ENCODE measurements at regions not wholly inside any gene's neighbourhood (a gene's known extent, or its start where the extent isn't known, plus 50 kb on each side); places are given as distances from the start of the nearest gene placed in this dataset.
A peak's percentile ranks its signal among the peaks of the same experiment; 100 is the strongest.

- no peak for DNase-seq (ENCODE audit: low read depth in 2 of 2)
These were observed 65.9 kb upstream of the MEOX2 start for GRCh38 chr7:15752377-15752776.

- peak; percentile 75 to 83 for DNase-seq (ENCODE audit: low read depth in 2 of 2)
These were observed 64.8 kb upstream of the MEOX2 start for GRCh38 chr7:15751191-15751701.

DNA sequence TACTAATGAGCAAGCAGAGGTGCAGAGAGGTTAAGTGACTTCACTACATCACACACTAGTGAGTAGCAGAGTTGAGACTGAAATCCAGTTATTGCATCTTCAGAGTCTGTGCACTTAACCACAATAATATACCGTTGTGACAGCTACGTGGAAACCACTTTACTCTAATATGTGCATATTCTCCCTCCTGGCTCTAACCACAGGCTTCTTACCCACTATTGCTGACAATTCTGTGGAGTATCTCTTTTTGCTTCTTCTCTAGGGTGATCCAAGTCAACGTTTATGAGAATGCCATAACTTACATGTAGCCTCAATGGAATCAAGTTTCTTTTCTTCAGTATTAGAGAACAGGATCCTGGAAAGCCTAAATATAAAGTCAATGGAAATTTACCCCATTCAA lies 64.2 kb upstream of the MEOX2 start:
- DNase-seq (ENCODE audit: low read depth in 2 of 2) = no peak

DNA sequence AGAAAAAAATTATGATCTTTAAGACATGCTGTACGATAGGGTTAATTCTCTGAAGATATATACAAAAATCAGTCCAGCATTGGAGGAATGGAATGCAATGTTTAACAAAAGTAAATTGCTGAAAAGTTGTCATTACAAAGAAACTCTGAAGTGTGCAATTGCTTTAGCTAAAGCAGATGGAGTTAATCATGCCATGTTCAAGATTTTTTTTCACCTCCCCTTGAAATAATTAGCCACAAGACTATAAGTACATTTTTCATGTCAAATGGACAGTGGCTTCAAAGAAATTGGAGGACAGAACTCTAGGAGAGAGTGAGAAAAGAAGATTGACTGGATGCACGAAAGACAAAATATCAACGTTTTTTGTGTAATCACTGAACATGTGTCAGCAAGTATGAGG lies 63.1 kb upstream of the MEOX2 start:
- DNase-seq (ENCODE audit: low read depth in 2 of 2) = no peak

DNA sequence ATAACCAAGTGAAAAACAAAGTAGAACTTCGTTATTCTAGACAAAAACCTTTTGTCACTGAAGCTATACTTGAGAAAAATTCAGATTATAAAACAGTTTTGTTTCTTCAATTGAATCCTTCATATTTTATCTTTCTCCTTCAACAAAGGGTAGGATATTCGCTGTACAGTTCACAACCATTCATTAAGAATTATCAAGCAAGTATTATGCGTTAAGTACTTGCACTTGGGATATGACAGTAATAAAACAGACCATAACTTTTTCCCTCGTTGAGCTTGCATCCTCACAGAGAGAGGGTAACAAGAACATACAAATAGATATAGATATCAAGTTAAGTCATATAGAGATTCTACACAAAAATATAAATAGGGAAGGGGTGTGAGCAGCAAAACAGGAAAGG lies 61.2 kb upstream of the MEOX2 start:
- DNase-seq (ENCODE audit: low read depth in 2 of 2) = no peak

DNA sequence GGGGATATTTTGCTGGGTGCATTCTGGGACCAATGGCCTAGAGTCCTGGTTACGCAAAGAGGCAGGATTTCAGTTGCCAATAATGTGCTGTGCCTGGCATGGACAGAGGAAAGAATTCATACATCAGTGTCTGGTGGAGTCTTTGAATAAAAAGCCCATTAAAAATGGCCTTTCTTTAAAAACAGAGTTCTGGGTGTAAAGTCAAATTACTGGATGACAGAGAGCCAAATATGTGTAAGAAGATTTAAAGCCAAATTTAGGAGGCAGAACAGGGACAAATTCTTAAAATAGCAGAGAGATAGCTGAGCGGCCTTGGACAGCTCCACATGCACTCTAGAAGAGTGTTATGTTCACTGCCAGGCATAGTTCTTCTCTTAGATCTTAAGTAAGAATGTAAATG lies 60.8 kb upstream of the MEOX2 start:
- no peak for DNase-seq (ENCODE audit: low read depth in 2 of 2)

DNA sequence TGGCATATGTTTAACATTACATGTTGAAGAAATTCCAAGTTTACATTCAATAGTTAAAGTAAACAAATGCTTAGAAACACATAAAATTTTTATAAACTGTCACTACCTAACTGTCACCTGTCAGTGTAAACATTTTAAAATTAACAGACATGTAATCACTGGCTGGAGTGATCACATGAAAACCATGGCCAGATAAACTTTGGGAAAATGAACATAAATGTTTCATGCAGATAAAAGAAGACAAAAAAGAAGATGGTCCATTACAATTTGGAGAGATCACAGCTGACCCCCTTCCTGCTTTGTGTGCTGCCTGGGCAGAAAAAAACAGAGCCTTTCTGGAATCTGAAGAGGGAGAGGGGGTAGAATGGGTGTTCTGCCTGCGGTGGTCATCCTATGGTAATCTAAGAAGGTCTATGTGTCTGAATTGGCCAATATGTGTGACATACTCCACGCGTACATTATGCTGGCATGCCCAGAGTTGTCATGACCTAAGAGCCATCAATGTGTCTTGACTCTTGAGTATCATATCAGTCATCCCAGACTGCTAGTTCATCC lies 57.5 kb upstream of the MEOX2 start:
- no peak for DNase-seq (ENCODE audit: low read depth in 2 of 2)

GRCh38 chr7:15737601-15738000 lies 51.1 kb upstream of the MEOX2 start:
- no peak for DNase-seq (ENCODE audit: low read depth in 2 of 2)

All from fibroblast of skin of left biceps (primary cell).